Fibroblast of skin of scalp (primary cell): ENCODE measurements at regions not wholly inside any gene's neighbourhood (a gene's known extent, or its start where the extent isn't known, plus 50 kb on each side); places are given as distances from the start of the nearest gene placed in this dataset.
"Not testable (repeated sequence)": the region's sequence is repeated elsewhere in the genome, so short reads cannot be mapped to it uniquely, and the experiment has no call there.

Experiments used
- DNase-seq: peaks from one replicate; pipeline ENCODE4 v3.0.0-alpha.2; 2013

DNA sequence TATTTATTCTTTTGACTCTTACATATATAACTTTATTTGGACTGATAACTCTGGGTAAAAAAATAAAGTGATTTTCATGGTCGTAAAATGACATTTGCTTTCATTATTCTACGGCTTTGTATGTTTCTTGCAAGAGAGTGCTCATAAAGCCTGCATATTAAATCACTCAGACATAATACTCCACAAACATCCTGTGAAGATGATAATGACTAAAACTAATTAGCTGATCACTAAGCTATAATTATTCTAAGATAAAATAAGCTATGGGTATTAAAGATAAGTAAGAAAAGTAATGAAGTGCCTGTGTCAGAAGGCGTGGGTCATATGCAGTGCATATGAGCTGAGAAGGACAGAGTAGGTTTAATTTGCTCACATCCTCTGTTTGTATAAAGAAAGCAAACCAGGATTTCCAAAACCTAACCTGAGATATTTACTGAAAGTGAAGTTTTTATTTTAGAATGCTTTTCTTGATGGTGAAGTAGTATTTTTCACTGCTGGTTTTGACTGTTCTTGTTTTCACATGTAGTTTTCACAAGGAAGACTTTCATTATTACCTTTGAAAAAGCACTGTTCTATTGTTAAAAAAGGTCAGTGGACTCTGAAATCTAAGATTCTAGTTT is 278.8 kb downstream of the AMY1C start:
- no peak for DNase-seq

DNA sequence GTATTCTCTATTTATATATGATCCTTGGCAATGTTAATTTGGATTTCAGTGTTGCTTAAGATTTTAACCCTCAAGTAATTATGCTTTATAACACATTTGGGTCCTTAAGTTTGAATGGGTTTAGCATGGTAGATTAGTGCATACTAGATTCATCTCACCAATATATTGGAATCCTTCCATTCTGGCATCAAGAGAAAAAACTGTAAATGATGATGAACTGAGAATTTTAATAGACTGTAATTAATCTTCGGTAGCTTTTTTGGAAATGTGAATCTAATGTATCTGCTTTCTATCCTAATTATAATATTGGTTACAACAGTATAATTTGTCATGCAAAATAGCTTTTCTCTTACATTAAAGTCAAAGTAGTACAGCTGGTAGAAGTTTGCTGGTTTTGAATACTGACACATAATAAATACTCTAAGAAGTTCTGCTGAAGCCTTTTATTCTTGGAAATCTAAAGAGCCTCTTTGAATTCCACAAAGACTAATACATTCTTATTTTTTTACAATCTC is 279.8 kb downstream of the AMY1C start:
- DNase-seq, result no peak

DNA sequence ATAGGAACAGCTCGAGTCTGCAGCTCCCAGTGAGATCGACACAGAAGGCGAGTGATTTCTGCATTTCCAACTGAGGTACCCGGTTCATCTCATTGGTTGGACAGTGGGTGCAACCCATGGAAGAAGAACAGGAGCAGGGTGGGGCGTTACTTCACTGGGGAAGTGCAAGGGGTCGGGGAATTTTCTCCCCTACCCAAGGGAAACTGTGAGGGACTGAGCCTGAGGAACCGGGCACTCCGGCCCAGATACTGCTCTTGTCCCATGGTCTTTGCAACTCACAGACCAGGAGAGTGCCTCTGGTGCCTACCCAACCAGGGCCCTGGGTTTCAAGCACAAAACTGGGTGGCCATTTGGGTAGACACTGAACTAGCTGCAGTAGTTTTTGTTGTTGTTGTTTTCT is 307.1 kb downstream of the AMY1C start:
- no peak for DNase-seq

DNA sequence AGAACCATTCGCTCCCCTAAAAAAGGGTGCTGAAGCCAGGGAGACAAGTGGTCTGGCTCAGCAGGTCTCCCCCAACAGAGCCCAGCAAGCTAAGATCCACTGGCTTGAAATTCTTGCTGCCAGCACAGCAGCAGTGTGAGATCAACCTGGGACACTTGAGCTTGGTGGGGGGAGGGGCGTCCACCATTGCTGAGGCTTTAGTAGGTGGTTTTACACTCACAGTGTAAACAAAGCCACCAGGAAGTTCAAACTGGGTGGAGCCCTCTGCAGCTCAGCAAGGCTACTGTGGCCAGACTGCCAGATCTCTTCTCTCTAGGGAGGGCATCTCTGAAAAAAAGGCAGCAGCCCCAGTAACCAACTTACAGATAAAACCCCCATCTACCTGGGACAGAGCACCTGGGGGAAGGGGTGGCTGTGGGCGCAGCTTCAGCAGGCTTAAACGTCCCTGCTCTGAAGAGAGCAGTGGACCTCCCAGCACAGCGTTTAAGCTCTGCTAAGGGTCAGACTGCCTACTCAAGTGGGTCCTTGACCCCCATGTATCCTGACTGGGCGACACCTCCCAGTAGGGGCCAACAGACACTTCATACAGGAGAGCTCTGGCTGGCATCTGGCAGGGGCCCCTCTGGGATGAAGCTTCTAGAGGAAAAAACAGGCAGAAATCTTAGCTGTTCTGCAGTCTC is 307.7 kb downstream of the AMY1C start:
- not testable (repeated sequence) for DNase-seq

DNA sequence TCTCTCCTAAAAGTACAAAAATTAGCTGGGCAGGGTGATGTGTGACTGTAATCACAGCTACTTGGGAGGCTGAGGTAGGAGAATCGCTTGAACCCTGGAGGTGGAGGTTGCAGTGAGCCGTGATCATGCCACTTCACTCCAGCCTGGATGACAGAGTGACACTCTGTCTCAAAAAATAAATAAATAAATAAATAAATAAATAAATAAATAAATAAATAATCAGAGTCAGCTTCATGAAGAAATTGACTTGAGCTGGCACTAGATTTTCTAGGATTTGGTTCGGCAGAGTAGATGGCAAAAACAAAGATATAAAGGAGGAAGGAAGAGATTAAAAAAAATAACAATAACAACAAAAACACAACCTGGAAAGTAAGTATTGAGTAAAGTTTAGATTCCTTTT is 311.9 kb downstream of the AMY1C start:
- not testable (repeated sequence) for DNase-seq

DNA sequence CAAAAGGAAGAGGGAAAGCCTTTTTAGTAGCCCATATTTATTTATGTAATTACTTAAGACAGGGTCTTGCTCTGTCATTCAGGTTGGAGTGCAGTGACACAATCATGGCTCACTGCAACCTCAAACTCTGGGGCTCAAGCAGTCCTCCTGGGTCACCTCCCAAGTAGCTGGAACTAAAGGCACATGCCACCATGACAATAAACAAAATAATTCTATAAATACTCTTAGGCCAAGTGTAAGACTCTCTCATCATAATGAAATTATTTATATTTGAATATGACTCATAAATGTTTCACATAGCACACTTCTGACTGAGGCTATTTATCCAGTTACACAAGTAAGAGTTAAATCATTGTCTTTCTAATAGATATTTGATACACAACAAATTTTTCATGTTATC is 314.7 kb downstream of the AMY1C start:
- no peak for DNase-seq

DNA sequence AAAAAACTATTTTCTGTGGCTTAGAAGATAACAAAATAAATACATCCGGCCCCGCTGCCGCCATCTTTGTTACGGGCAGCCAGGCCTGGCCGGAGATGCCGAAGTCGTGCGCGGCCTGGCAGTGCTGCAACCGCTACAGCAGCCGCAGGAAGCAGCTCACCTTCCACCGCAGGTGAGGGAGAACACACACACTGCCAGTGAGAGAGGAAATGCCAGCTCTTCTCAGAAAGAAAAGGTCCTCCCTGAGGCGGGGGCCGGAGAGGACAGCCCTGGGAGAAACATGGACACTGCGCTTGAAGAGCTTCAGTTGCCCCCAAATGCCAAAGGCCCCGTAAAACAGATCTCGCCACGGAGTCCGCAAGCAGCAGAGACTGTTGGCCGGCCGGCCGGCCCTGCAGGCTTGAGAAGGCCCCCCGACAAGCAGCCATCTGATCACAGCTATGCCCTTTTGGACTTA is 323.2 kb downstream of the AMY1C start:
- DNase-seq, result no peak

DNA sequence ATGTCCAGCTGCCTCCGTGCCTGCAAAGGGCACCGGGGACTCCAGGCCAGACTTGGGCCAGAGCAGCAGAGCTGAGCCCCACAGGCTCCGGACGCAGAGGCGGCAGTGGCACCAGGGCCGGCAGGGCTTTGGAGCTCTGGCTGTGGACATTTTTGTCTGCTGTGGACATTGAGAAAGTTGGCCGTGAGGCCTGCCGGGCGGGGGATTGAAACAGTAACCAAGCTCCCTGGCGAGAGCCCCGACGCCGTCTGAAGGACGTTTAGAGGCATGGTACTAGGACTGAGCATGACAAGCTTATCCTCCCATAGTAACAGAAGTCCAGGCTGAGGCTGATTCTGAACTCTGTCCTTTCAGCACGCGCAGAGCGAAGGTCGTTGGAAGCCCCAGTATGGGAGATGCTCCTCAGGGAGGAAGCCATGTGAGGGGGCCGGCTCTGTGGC is 323.8 kb downstream of the AMY1C start:
- no peak for DNase-seq

DNA sequence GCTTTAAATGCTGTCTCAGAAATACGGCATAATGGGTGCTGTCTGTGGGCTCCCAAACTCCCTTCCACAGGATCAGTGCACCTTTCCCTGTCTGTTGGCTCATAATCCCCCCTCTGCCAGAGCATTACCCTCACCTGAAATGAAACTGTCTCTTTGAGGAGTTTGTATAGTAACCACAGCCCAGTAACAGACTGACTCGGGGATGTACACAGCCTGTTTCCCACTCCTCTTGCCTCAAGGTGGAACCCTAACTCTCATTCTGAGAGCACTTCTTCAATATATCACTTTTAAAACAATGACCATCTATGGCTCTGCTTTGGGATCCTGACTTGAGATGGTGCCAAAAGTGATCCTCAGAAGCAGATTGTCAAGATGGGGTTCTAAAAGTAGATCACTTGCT is 332.5 kb downstream of the AMY1C start:
- no peak for DNase-seq

DNA sequence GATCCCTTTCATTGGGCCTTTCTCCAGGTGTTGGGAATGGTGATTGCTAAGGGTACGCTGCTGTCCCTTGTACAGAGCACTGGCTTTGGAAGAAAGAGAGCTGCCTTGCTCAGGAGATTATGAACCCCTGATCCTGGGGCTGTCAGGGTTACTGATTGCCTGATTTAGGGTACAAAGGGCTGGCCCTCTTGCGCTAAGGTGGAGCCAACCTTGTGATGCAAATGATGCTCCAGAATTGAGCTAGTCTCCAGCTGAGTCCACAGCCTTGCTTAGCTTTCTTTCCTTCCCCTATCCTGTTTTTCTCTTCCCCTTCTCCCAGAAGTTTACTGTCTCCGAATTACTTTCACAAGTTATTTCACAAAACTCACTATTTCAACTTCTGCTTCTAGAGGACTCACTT is 334.7 kb downstream of the AMY1C start:
- no peak for DNase-seq

DNA sequence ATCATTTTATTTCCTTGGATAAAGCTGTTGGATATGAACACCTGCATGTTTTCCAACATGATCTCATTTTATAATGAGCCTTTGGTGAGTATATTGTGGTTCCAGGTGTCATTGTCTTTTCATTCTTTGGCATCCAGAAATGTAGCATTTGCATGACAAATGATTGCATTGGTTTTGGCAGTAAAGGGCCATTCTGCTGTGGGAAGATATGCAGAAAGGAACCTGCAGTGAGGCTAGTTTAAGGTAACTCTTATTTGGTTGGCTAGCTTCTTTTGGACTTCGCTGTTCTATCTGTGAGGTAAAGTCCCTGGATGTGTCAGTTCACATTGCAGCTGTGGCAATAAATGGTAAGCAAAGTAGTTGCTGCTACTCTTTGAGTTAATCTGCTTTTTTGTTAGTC is 343.0 kb downstream of the AMY1C start:
- DNase-seq, result no peak

DNA sequence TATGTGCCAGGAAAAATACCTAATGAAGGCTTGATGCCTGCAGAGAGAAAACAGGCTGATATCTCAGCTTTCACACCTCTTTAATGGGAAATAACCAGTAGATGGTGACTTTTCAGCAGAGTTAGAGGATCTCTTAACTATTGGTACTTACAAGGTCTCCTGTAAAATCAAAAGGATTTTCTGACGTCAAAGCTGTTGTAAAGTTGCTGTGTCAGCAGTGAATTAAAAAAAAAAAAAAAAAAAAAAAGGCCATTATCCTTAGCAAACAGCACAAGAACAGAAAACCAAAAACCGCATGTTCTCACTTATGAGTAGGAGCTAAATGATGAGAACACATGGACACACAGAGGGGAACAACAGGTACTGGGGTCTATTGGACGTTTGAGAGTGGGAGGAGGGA is 349.1 kb downstream of the AMY1C start:
- no peak for DNase-seq

DNA sequence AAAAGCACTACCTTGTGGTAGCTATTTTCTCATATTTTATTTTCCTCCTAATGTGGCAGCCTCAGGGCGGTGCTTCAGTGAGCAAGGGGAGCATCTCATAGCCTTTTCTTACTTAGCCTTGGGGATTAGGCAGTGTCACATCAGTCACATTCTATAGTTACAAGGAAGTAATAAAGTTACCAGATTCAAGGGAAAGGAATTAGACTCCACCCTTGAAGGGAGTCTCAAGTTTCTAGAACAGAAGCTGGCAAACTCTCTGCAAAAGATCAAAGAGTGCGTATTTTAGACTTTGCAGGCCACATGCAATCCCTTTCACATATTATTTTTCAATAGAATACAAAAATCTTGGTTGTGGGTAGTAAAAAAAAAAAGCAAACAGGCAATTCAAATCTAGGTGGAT is 350.4 kb downstream of the AMY1C start:
- DNase-seq, result no peak

DNA sequence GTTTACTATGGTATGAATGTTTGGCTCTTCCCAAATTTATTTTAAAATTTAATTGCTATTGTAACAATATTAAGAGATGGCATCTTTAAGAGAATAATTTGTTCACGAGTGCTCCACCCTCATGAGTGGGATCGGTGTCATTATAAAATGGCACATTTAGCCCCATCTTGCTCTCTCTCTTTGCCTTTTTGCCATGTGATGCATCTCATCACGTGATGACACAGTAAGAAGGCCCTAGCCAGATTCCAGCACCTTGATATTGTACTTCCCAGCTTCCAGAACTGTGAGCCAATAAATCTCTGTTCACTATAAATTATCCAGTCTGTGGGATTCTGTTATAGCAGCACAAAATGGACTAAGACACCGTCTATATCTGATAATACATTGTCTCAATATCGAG is 355.8 kb downstream of the AMY1C start:
- DNase-seq, result no peak

DNA sequence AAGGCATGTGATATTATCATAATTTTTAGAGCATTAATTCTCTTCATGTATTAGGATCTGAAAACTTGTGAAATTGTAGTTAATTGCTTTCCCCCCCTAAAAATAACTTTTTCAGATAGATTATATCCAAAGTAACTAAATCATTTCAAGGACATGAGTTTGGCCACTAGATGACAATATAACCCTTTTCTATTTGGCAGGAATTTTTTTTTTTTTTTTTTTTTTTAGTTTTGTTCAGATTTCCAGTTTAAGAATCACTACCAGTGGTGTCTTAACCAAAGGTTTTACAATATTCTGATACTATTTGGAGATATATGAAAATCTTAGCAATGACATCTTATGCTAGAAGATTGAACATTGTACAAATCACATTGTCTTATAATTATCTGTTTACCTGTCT is 370.8 kb downstream of the AMY1C start:
- DNase-seq, result no peak

DNA sequence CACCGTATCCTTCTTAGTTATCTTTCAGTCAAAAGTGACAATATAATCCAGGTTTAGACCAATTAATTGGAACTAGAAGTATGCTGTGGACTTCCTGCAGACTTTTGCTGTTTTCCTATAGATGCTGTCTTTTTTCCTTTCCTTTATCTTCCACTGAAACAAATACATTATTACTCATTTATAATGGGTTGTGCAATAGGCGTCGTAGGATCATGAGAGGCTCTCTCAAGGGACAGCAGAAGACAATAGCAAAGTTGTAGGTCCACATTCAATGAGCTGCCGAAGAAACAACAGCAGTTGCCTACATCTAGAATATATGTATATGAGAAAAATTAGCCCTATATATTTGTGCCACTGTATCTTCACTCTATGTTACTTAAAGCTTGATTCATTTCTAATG is 371.6 kb downstream of the AMY1C start:
- DNase-seq, result no peak

DNA sequence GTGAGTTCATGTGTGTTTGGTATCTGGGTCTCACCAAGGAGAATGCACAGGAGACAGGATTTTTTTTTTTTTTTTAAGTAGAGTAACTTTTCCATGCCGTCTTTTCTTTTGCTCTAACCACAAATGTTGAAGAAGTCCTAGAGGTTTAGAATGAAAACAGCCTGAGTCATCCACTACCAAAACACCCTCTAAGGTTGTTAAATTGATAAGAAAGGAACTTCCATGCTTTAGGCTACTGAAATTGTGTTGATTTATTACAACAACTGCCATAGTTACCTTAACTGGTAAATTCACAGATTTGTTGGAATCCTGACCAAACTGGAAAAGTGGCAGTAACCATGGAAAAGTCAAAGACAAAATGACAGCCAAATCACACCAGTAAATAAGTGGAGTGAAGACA is 375.6 kb downstream of the AMY1C start:
- DNase-seq, result no peak

DNA sequence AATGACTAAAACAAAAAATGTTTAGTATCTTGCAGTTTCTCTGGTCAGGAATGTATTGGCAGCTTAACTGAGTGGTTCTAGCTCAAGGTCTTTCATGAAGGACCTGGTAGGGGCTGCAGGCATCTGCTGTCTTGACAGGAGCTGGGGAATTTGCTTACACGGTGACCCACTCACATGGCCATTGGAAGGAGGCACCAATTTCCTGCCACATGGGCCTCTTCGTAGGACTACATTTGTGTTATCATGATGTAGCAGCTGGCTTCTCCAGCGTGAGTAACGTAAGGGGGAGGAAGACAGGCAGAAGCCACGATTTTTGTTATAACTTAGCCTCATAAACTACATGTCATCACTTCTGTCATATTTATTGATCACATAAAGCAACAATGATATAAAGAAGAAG is 376.3 kb downstream of the AMY1C start:
- no peak for DNase-seq

DNA sequence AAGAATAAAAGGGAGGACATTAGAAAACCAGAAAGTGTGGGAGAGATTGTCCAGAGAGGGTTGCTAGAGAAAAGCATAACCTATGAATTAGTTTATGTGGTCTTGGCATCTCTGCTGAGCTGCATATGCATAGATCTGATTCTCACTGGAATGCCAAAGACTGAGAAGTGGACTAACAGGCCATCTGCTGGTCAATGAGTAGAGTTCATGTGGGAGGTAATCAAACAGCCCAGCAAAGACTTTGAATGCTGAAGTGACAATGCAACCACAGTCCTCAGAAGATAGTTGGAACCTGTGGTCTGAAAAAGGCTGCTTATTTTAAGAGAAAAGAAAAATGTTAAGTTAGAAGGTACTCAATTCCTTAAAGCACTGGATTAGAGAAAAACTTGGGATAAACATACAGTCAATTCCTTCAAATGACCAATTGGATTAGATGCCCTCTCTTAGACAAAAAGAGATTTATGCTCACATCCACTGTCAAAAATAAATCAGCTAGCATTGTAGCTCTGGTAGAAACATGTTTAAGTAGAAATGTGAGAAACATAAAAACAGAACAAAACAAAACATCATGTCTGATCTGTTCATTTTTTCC is 382.8 kb downstream of the AMY1C start:
- peak; percentile 1 for DNase-seq

DNA sequence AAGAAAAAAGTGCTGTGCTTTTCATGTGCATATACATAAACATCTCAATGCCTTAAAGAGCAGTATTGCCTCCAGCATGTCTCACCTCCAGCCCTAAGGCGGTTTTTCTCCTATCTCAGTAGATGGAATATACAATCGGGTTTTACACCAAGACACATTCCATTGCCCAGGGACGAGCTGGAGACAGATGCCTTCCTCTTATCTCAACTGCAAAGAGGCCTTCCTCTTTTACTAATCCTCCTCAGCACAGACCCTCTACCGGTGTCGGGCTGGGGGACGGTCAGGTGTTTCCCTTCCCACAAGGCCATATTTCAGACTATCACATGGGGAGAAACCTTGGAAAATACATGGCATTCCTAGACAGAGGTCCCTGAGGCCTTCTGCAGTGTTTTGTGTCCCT is 385.3 kb downstream of the AMY1C start:
- not testable (repeated sequence) for DNase-seq

DNA sequence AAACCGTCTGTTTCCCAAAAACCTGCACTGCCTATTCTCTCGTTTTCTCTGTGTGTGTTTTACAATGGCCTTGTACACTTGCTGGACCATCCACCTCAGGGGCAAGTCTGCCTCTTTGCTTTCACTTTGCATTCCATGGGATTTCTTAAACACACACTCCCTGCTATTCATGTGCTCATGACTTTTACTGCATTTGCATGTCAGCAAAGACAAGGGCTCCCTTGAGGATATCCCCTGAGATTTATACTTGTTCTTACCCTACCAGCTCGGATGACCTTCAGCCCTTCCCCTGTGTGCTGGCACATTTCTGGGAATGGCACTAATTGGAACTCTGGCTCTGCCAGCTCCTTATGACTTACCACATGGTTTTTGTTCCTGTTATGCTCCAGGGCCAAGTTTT is 386.9 kb downstream of the AMY1C start:
- DNase-seq, result no peak

DNA sequence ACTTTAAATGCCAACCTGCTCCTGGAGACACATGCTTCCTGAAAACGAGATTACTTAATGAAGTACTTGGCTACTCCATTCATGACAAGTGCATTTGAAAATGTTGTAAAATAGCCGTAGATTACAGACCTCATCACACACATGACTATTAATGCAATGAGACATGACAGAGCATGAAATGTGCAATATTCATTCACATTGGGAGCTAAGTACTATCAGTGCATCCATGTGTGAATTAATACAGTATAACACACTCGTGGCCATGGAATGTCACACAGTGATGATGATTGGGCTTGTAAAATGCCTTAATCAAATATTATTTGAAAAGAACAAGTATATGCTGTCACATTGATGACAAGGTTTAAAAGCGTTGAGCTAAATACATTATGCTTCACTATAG is 407.0 kb downstream of the AMY1C start:
- DNase-seq, result no peak

DNA sequence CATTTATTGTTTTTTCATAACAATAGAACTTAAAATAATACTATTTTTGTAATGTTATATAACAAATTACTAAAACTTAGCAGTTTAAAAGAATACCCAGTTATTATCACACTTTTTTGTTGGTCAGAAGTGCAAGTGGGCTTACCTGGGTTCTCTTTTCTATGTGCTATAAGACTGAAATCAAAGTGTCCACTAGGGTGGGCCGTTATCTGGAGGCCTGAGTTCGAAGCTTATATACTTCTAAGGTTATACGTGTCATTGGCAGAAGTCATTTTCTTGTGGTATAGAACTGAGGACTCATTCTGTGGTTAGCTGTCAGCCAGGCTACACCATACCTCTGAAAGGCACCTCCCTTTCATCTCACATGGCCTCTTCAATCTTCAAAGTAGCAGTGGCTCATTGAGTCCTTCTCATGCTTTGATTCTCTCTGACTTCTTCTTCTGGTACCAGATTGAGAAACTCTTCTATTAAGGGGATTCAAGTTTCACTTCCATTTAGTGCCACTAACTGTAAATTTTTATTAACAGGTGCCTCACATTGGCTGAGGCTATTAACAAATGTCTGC is 414.3 kb downstream of the AMY1C start:
- no peak for DNase-seq

DNA sequence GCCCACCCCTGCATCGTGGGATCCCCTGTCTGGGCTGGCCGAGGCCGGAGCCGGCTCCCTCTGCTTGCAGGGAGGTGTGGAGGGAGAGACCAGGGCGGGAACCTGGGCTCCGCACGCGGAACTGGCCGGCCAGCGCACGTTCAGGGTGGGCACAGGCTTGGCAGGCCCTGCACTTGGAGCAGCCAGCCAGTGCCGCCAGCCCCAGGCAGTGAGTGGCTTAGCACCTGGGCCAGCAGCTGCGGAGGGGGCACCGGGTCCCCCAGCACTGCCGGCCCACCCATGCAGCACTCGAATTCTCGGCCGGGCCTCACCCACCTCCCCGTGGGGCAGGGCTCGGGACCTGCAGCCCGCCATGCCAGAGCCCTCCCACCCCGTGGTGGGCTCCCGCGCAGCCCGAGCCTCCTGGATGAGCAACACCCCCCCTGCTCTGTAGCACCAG is 422.6 kb downstream of the AMY1C start:
- no peak for DNase-seq
